Colonic mucosa (tissue), 4 donors: ENCODE measurements at regions not wholly inside any gene's neighbourhood (a gene's known extent, or its start where the extent isn't known, plus 50 kb on each side); places are given as distances from the start of the nearest gene placed in this dataset.

Experiments used
- DNase-seq: peaks from one replicate; pipeline ENCODE4 v3.0.0-alpha.2; 2020
- H3K27ac ChIP-seq: fragments of 200-600 bp; one replicate; pipeline ENCODE4 v1.8.0; 2021
- H3K27me3 ChIP-seq: fragments of 200-600 bp; one replicate; pipeline ENCODE4 v1.8.0; 2021
- H3K36me3 ChIP-seq: fragments of 200-600 bp; one replicate; pipeline ENCODE4 v1.8.0; 2021
- H3K4me1 ChIP-seq: fragments of 200-600 bp; one replicate; pipeline ENCODE4 v1.8.0; 2021; ENCODE audit warnings: mild to moderate bottlenecking
- H3K4me3 ChIP-seq: fragments of 200-600 bp; one replicate; pipeline ENCODE4 v1.8.0; 2021
- H3K9ac ChIP-seq, 2 donors: one replicate each; pipeline ENCODE4 v1.7.0; 2013; ENCODE audit warnings: control low read depth in 2 of 2, low read depth in 2 of 2, low read length in 2 of 2
- H3K9me3 ChIP-seq: fragments of 200-600 bp; one replicate; pipeline ENCODE4 v1.8.0; 2021
- intact Hi-C: fragments of 100-400 bp; cut with DNase I; formaldehyde crosslinking; loops from one replicate; pipeline ENCODE4 v1.14.1; 2022
- TF ChIP-seq, protein P1 (sequence below): fragments of 200-600 bp; IDR thresholded peaks from one replicate; pipeline ENCODE4 v1.8.0; 2022; ENCODE audit warnings: antibody characterized with exemption, mild to moderate bottlenecking
- donor health status: healthy.
- donor health status: DM: no; HTN: no; CAD: no.
- donor health status: DM: no; HTN: no; CAD: no.

DNA sequence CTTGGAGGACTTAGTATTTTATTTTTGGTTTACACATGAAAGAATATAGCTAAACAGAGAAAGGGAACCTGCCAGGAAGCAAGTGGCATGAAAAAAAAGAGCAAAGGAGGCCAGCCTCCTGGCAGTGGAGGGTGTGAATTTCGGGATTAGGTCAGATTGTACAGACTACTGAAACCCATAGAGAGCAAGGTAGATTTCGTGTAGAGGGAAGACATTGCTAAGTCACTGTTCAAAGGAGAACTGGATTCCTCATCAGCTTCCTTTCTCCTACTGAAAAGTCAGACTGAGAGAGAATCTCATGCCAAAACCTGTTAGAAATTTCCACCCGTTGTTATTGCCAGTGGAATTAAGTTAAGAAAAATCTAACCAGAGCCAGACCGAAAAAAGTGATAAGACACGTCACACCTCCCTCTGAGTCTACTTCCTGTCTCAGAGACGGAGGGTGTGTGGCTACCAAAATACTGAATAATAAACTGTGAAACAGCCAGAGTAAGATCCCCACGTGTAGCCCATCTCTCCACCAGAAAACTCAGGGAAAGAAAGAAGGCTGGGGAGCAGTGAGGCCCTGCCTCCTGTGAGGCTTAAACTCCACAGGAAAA lies 118.8 kb downstream of the SKIDA1 start:
- no peaks in the 10 kb centered on the region for H3K9me3 ChIP-seq
- intact Hi-C loops = no loop called here
- no peak overlapping the region for H3K9ac ChIP-seq
- H3K27me3 ChIP-seq = no peaks in the 10 kb centered on the region
- H3K4me3 ChIP-seq = no peak overlapping the region
- H3K27ac ChIP-seq = no peak overlapping the region
- TF ChIP-seq, protein P1, sequence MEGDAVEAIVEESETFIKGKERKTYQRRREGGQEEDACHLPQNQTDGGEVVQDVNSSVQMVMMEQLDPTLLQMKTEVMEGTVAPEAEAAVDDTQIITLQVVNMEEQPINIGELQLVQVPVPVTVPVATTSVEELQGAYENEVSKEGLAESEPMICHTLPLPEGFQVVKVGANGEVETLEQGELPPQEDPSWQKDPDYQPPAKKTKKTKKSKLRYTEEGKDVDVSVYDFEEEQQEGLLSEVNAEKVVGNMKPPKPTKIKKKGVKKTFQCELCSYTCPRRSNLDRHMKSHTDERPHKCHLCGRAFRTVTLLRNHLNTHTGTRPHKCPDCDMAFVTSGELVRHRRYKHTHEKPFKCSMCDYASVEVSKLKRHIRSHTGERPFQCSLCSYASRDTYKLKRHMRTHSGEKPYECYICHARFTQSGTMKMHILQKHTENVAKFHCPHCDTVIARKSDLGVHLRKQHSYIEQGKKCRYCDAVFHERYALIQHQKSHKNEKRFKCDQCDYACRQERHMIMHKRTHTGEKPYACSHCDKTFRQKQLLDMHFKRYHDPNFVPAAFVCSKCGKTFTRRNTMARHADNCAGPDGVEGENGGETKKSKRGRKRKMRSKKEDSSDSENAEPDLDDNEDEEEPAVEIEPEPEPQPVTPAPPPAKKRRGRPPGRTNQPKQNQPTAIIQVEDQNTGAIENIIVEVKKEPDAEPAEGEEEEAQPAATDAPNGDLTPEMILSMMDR = no peak
- H3K4me1 ChIP-seq = no peaks in the 10 kb centered on the region
- no peaks in the 10 kb centered on the region for H3K36me3 ChIP-seq
- DNase-seq = no peak

DNA sequence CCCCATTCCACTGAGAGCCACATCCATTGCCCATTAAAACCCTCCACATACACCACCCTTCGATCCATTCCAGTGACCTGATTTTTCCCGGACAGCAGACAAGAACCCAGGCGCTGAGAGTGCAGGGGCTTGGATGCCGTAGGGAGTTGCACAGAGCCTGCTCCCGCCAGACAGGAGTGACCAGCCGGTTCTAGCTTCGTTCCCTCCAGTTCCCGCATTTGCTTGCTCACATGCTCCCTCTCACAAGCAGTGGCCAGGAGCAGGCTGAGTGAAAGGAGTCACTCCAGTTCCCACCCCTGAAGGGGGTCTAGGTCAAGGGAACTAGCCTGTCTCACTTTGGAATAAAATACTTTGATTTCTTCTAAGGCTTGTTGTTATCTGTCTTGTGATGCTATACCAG lies 119.5 kb downstream of the SKIDA1 start:
- no peaks in the 10 kb centered on the region for H3K27me3 ChIP-seq
- DNase-seq = no peak
- H3K9me3 ChIP-seq = no peaks in the 10 kb centered on the region
- intact Hi-C loops = no loop called here
- H3K36me3 ChIP-seq = no peaks in the 10 kb centered on the region
- no peak overlapping the region for H3K4me3 ChIP-seq
- H3K4me1 ChIP-seq = no peaks in the 10 kb centered on the region
- no peak overlapping the region for H3K27ac ChIP-seq
- H3K9ac ChIP-seq = no peak overlapping the region
- TF ChIP-seq, protein P1 = no peak

DNA sequence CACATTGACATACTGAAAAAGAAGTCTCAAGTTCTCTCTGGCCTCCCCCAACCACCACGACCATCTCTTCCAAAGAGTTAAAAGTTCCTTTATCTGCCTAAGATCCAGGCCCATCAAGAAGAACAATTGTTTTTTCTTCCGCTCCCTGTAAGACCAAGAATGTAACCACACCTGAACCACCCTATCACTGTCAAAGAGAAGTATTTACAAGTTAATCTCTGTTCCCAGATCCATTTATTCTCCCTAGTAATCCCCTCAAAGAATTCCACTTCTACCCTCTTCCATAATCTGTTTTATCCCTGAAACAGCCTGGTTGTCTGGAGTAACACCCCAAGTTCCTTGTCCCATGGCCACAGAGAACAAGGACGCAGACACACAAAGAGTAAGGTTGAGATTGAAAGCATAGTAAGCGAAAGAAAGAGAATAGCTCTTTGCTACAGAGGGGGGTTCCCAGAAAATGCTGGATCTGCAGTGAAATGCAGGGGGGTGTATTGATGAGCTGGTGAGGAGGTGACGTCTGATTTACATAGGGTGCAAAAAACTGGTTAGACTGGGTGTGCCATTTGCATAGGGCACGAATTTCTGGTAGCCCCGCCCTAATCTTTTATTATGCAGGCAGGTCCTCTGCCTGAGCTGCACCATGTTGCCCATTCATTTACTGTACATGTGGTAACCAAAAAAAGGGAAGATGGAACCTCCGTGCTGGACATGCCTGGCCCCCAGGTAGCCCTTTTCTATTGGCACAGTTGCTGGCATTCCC lies 122.0 kb downstream of the SKIDA1 start:
- Histone ChIP-seq H3K9me3 (no peaks in the 10 kb centered on the region), H3K4me3 (no peak overlapping the region), H3K27ac (no peak overlapping the region), H3K4me1 (no peaks in the 10 kb centered on the region), H3K36me3 (no peaks in the 10 kb centered on the region), H3K27me3 (no peaks in the 10 kb centered on the region), H3K9ac (no peak overlapping the region)
- DNase-seq = no peak
- TF ChIP-seq, protein P1 = no peak
- intact Hi-C loops = no loop called here

DNA sequence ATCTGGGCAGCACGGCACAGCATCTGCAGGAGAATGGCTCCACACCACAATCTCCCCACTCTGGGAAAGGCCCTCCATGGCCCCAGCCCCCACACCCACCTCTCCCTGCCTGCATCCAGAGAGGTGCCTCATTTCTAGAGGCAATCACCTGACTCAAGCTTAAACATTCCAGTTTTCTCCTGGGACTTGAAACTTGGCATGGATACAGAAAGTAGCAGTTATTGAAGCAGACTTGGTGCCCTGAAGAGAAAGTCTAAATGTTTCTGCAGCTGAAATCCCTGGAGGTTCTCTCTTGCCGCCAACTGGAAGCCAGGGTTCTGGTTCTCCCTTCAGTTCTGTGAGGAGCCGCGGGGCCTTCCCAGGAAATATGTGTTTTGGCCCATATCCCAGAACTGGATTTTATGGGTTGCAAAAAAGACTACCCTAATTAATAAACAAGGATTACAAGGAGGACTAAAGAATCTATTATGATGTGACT lies 122.8 kb downstream of the SKIDA1 start:
- no peak overlapping the region for H3K4me3 ChIP-seq
- H3K9me3 ChIP-seq = no peaks in the 10 kb centered on the region
- H3K9ac ChIP-seq = no peak overlapping the region
- no peaks in the 10 kb centered on the region for H3K36me3 ChIP-seq
- no peaks in the 10 kb centered on the region for H3K27me3 ChIP-seq
- DNase-seq = no peak
- TF ChIP-seq, protein P1 = no peak
- intact Hi-C loops = no loop called here
- no peak overlapping the region for H3K27ac ChIP-seq
- no peaks in the 10 kb centered on the region for H3K4me1 ChIP-seq

DNA sequence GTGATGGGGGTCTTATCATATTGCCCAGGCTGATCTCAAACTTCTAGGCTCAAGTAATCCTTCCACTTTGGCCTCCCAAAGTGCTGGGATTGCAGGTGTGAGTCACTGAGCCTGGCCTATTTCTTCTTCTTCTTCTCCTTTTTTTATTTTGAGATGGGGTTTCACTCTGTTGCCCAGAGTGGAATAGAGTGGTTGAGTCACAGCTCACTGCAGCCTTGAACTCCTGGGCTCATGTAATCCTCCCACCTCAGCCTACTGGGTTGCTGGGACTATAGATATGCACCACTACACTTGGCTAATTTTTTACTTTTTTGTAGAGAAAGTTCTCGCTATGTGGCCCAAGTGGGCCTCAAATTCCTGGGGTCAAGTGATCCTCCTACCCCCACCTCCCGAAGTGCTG lies 124.3 kb downstream of the SKIDA1 start:
- Histone ChIP-seq H3K27me3 (no peaks in the 10 kb centered on the region), H3K9ac (no peak overlapping the region), H3K4me1 (no peaks in the 10 kb centered on the region), H3K9me3 (no peaks in the 10 kb centered on the region), H3K27ac (no peak overlapping the region), H3K4me3 (no peak overlapping the region), H3K36me3 (no peaks in the 10 kb centered on the region)
- intact Hi-C loops = no loop called here
- TF ChIP-seq, protein P1 = no peak
- DNase-seq = no peak
